ENCODE measurements at regions not wholly inside any gene's neighbourhood (a gene's known extent, or its start where the extent isn't known, plus 50 kb on each side); places are given as distances from the start of the nearest gene placed in this dataset.
"Not testable (repeated sequence)": the region's sequence is repeated elsewhere in the genome, so short reads cannot be mapped to it uniquely, and the experiment has no call there.

- H3K4me1 ChIP-seq (ENCODE audit: insufficient read depth, low read length); H3K27ac ChIP-seq (ENCODE audit: extremely low read length, insufficient read depth, low read length); FAIRE-seq; H3K27me3 ChIP-seq (ENCODE audit: control insufficient read depth in 1 of 2, insufficient read depth in 2 of 2, low read length in 2 of 2); in situ Hi-C loops (cut with HindIII; ENCODE audit: extremely low pct_ligation_motif_present, low pct_unique_long_range_greater_than_20kb); BruUV-seq (replicated peaks); H3K79me2 ChIP-seq (ENCODE audit: insufficient read depth, low read length); ATAC-seq; intact Hi-C loops (cut with micrococcal nuclease; ENCODE audit: unreplicated experiment); H3K9me3 ChIP-seq (ENCODE audit: low read length); H3K4me3 ChIP-seq (replicated peaks in 1 of 3; ENCODE audit: insufficient read depth in 1 of 3, low read depth in 2 of 3, low read length in 3 of 3); DNase-seq (ENCODE audit: low spot score); H3K36me3 ChIP-seq (replicated peaks in 1 of 2; ENCODE audit: control insufficient read depth in 1 of 2, insufficient read depth in 2 of 2, low read length in 2 of 2); H4K20me1 ChIP-seq (ENCODE audit: insufficient read depth, low read length); H3K9ac ChIP-seq (ENCODE audit: insufficient read depth, low read depth, low read length); POLR2A ChIA-PET; H3K4me2 ChIP-seq (ENCODE audit: low read depth, low read length); H2AFZ ChIP-seq (ENCODE audit: low read length); CTCF ChIA-PET (ENCODE audit: low intra/inter-chr PET ratio, low total read pairs): not testable (repeated sequence)
- WGBS (ENCODE audit: low lambda C conversion rate) = 62% methylated on average over 12 of the region's 12 CpGs
Observed at GRCh38 chr10:122771404-122771803, 71.8 kb upstream of the C10orf120 start.

DNA sequence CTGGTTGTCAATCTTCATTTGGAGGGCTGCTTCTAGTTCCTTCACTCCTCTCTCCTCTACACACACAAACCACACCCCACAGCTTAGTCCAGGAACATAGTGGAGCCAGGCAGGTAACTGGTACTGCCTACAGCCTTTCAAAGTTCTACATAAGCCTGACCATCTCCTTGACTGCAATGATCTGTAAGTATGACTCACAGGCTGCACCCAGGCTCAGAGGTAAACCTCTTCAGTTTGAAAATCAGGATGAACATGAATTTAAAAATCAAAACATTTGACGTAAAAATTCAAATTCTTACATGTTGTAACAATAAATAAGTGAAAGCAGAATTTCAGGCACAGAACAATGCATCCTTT is 68.7 kb upstream of the C10orf120 start:
- FAIRE-seq (no peak), ATAC-seq (no peak), DNase-seq (ENCODE audit: low spot score) (no peak)
- intact Hi-C loops (cut with micrococcal nuclease; ENCODE audit: unreplicated experiment) = no loop called here
- POLR2A ChIA-PET = no interaction called here
- Histone ChIP-seq H4K20me1 (ENCODE audit: insufficient read depth, low read length) (no peaks in the 10 kb centered on the region), H3K9me3 (ENCODE audit: low read length) (no peaks in the 10 kb centered on the region), H2AFZ (ENCODE audit: low read length) (no peak overlapping the region), H3K27ac (ENCODE audit: extremely low read length, insufficient read depth, low read length) (no peak overlapping the region), H3K36me3 (replicated peaks in 1 of 2; ENCODE audit: control insufficient read depth in 1 of 2, insufficient read depth in 2 of 2, low read length in 2 of 2) (no peaks in the 10 kb centered on the region), H3K4me1 (ENCODE audit: insufficient read depth, low read length) (no peaks in the 10 kb centered on the region), H3K79me2 (ENCODE audit: insufficient read depth, low read length) (no peaks in the 10 kb centered on the region), H3K27me3 (ENCODE audit: control insufficient read depth in 1 of 2, insufficient read depth in 2 of 2, low read length in 2 of 2) (peaks cover 2% of the 10 kb centered on the region in 2 experiments; a peak in 3 of 5 replicates), H3K9ac (ENCODE audit: insufficient read depth, low read depth, low read length) (no peak overlapping the region), H3K4me3 (replicated peaks in 1 of 3; ENCODE audit: insufficient read depth in 1 of 3, low read depth in 2 of 3, low read length in 3 of 3) (no peak overlapping the region), H3K4me2 (ENCODE audit: low read depth, low read length) (no peak overlapping the region)
- 4% methylated on average over 1 of the region's 1 CpG for WGBS (ENCODE audit: low lambda C conversion rate)
- CTCF ChIA-PET (ENCODE audit: low intra/inter-chr PET ratio, low total read pairs) = no interaction called here
- in situ Hi-C loops (cut with HindIII; ENCODE audit: extremely low pct_ligation_motif_present, low pct_unique_long_range_greater_than_20kb) = no loop called here
- TF ChIP-seq GPBP1L1 (CRISPR knock-in tag; IDR thresholded peaks at IDR 0.05) (no peak), IRF2 (CRISPR knock-in tag; IDR thresholded peaks at IDR 0.05) (no peak), ZNF605 (CRISPR knock-in tag; IDR thresholded peaks at IDR 0.05) (no peak), NFIB (CRISPR knock-in tag; IDR thresholded peaks at IDR 0.05; ENCODE audit: borderline replicate concordance) (no peak), SMAD9 (CRISPR knock-in tag; IDR thresholded peaks at IDR 0.05) (no peak)
- TF ChIP-seq, protein P1, sequence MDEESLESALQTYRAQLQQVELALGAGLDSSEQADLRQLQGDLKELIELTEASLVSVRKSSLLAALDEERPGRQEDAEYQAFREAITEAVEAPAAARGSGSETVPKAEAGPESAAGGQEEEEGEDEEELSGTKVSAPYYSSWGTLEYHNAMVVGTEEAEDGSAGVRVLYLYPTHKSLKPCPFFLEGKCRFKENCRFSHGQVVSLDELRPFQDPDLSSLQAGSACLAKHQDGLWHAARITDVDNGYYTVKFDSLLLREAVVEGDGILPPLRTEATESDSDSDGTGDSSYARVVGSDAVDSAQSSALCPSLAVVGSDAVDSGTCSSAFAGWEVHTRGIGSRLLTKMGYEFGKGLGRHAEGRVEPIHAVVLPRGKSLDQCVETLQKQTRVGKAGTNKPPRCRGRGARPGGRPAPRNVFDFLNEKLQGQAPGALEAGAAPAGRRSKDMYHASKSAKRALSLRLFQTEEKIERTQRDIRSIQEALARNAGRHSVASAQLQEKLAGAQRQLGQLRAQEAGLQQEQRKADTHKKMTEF (CRISPR knock-in tag; IDR thresholded peaks at IDR 0.05) = no peak
- TF ChIP-seq, protein P2, sequence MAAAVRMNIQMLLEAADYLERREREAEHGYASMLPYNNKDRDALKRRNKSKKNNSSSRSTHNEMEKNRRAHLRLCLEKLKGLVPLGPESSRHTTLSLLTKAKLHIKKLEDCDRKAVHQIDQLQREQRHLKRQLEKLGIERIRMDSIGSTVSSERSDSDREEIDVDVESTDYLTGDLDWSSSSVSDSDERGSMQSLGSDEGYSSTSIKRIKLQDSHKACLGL (CRISPR knock-in tag; IDR thresholded peaks at IDR 0.05) = no peak
- BruUV-seq (replicated peaks) = no TSS peak

All from HepG2 (cell line).